ENCODE measurements at regions not wholly inside any gene's neighbourhood (a gene's known extent, or its start where the extent isn't known, plus 50 kb on each side); places are given as distances from the start of the nearest gene placed in this dataset.
"Not testable (repeated sequence)": the region's sequence is repeated elsewhere in the genome, so short reads cannot be mapped to it uniquely, and the experiment has no call there.

GRCh38 chr15:31609906-31610305 lies 283.3 kb downstream of the KLF13 start:
- ChIA-PET POLR2A (no interaction called here), CTCF (interaction anchor here (0.6 kb wide), 1 partner anchor 276 kb away, joined by 3 read pairs; no protein-coding TSS in a partner anchor)
- TF ChIP-seq ZNF837 (tag by site-specific recombination; IDR thresholded peaks at IDR 0.05), result no peak
- TF ChIP-seq ZNF341 (tag by site-specific recombination; IDR thresholded peaks at IDR 0.05; ENCODE audit: low read depth), result 0 out of 2 replicates have a peak, but pooled peaks have one; percentile 25
- Histone ChIP-seq H3K9me3 (ENCODE audit: control insufficient read depth, insufficient read depth, low read depth, low read length) (no peaks in the 10 kb centered on the region), H3K4me3 (ENCODE audit: low read depth, low read length) (no peak overlapping the region), H3K27ac (ENCODE audit: extremely low read depth, low read depth, low read length) (no peak overlapping the region), H3K4me1 (ENCODE audit: control insufficient read depth, insufficient read depth, low read length) (no peaks in the 10 kb centered on the region), H3K36me3 (ENCODE audit: control insufficient read depth in 2 of 2, insufficient read depth in 1 of 2, low read length in 2 of 2) (no peaks in the 10 kb centered on the region)

GRCh38 chr15:31615643-31616415 lies 289.2 kb downstream of the KLF13 start:
- Histone ChIP-seq H3K27ac (ENCODE audit: extremely low read depth, low read depth, low read length) (no peak overlapping the region), H3K4me1 (ENCODE audit: control insufficient read depth, insufficient read depth, low read length) (no peaks in the 10 kb centered on the region), H3K4me3 (ENCODE audit: low read depth, low read length) (no peak overlapping the region), H3K9me3 (ENCODE audit: control insufficient read depth, insufficient read depth, low read depth, low read length) (no peaks in the 10 kb centered on the region), H3K36me3 (ENCODE audit: control insufficient read depth in 2 of 2, insufficient read depth in 1 of 2, low read length in 2 of 2) (no peaks in the 10 kb centered on the region)
- ChIA-PET CTCF (interaction anchor here (0.6 kb wide), 1 partner anchor 61 kb away, joined by 3 read pairs; no protein-coding TSS in a partner anchor), POLR2A (no interaction called here)
- TF ChIP-seq ZNF510 (tag by site-specific recombination; IDR thresholded peaks at IDR 0.05; ENCODE audit: insufficient replicate concordance) (no peak), ZNF280C (tag by site-specific recombination; IDR thresholded peaks at IDR 0.05) (no peak), ZNF2 (tag by site-specific recombination; IDR thresholded peaks at IDR 0.05) (no peak), ZNF529 (tag by site-specific recombination; IDR thresholded peaks at IDR 0.05; ENCODE audit: insufficient replicate concordance) (no peak), ZBTB26 (tag by site-specific recombination; optimal IDR thresholded peaks at IDR 0.05) (no peak), ZNF114 (tag by site-specific recombination; IDR thresholded peaks at IDR 0.05) (no peak), ZNF266 (tag by site-specific recombination; IDR thresholded peaks at IDR 0.05; ENCODE audit: low read depth) (no peak), ZNF792 (tag by site-specific recombination; IDR thresholded peaks at IDR 0.05) (no peak), ZNF629 (tag by site-specific recombination; IDR thresholded peaks at IDR 0.05) (no peak), KLF16 (tag by site-specific recombination; IDR thresholded peaks at IDR 0.05) (no peak), ZNF596 (tag by site-specific recombination; IDR thresholded peaks at IDR 0.05) (no peak), KLF1 (tag by site-specific recombination; IDR thresholded peaks at IDR 0.05) (no peak)

- CTCF ChIA-PET; H3K4me3 ChIP-seq (ENCODE audit: low read depth, low read length); POLR2A ChIA-PET: not testable (repeated sequence)
These were observed 296.7 kb downstream of the KLF13 start for GRCh38 chr15:31623297-31623696.

GRCh38 chr15:31624115-31624514 lies 297.5 kb downstream of the KLF13 start:
- H3K4me3 ChIP-seq (ENCODE audit: low read depth, low read length); POLR2A ChIA-PET; H3K4me1 ChIP-seq (ENCODE audit: control insufficient read depth, insufficient read depth, low read length); H3K36me3 ChIP-seq (ENCODE audit: control insufficient read depth in 2 of 2, insufficient read depth in 1 of 2, low read length in 2 of 2); CTCF ChIA-PET; H3K27ac ChIP-seq (ENCODE audit: extremely low read depth, low read depth, low read length); H3K9me3 ChIP-seq (ENCODE audit: control insufficient read depth, insufficient read depth, low read depth, low read length): not testable (repeated sequence)

More at GRCh38 chr15:31623297-31623696, 296.7 kb downstream of the KLF13 start:
- H3K4me1 ChIP-seq (ENCODE audit: control insufficient read depth, insufficient read depth, low read length); H3K36me3 ChIP-seq (ENCODE audit: control insufficient read depth in 2 of 2, insufficient read depth in 1 of 2, low read length in 2 of 2); H3K27ac ChIP-seq (ENCODE audit: extremely low read depth, low read depth, low read length); H3K9me3 ChIP-seq (ENCODE audit: control insufficient read depth, insufficient read depth, low read depth, low read length): not testable (repeated sequence)

- POLR2A ChIA-PET; H3K9me3 ChIP-seq (ENCODE audit: control insufficient read depth, insufficient read depth, low read depth, low read length); CTCF ChIA-PET; H3K4me3 ChIP-seq (ENCODE audit: low read depth, low read length); H3K27ac ChIP-seq (ENCODE audit: extremely low read depth, low read depth, low read length); H3K36me3 ChIP-seq (ENCODE audit: control insufficient read depth in 2 of 2, insufficient read depth in 1 of 2, low read length in 2 of 2); H3K4me1 ChIP-seq (ENCODE audit: control insufficient read depth, insufficient read depth, low read length): not testable (repeated sequence)
These were observed 309.1 kb downstream of the KLF13 start for GRCh38 chr15:31635715-31636114.

GRCh38 chr15:31636911-31637310 lies 310.3 kb downstream of the KLF13 start:
- H3K36me3 ChIP-seq (ENCODE audit: control insufficient read depth in 2 of 2, insufficient read depth in 1 of 2, low read length in 2 of 2); POLR2A ChIA-PET; H3K4me1 ChIP-seq (ENCODE audit: control insufficient read depth, insufficient read depth, low read length); H3K9me3 ChIP-seq (ENCODE audit: control insufficient read depth, insufficient read depth, low read depth, low read length); CTCF ChIA-PET; H3K4me3 ChIP-seq (ENCODE audit: low read depth, low read length); H3K27ac ChIP-seq (ENCODE audit: extremely low read depth, low read depth, low read length): not testable (repeated sequence)

GRCh38 chr15:31643955-31644354 lies 317.3 kb downstream of the KLF13 start:
- H3K9me3 ChIP-seq (ENCODE audit: control insufficient read depth, insufficient read depth, low read depth, low read length); POLR2A ChIA-PET; CTCF ChIA-PET; H3K36me3 ChIP-seq (ENCODE audit: control insufficient read depth in 2 of 2, insufficient read depth in 1 of 2, low read length in 2 of 2); H3K4me3 ChIP-seq (ENCODE audit: low read depth, low read length); H3K27ac ChIP-seq (ENCODE audit: extremely low read depth, low read depth, low read length); H3K4me1 ChIP-seq (ENCODE audit: control insufficient read depth, insufficient read depth, low read length): not testable (repeated sequence)

Measured in HEK293 (cell line).